ENCODE measurements at regions not wholly inside any gene's neighbourhood (a gene's known extent, or its start where the extent isn't known, plus 50 kb on each side); places are given as distances from the start of the nearest gene placed in this dataset.

DNA sequence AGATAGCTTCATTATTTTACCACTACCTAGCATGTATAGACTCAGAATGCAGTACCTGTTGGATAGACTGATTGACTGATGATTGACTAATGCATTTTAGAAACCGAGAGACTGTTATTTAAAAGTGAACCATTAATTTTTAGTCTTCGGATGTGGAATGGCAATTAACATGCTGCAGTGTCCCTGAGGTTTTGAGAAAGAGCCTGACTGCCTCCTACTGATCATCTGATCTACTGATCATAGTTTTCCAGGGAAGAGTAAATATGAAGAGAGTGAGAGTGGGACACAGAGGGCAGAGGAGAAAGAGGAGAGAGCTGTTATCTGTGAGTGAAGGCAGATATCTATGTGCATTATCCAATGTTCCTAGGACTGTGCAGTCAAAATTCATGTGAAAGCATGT is 764.7 kb downstream of the TRIML1 start:
- no peaks in the 10 kb centered on the region for H3K79me2 ChIP-seq (ENCODE audit: control insufficient read depth, insufficient read depth, low read length)
- H3K27ac ChIP-seq (ENCODE audit: insufficient read depth, low read length) = no peak overlapping the region
- H3K9ac ChIP-seq (ENCODE audit: insufficient read depth, low read length) = no peak overlapping the region
- DNase-seq (ENCODE audit: low read depth in 2 of 2) = no peak
- H3K4me1 ChIP-seq (ENCODE audit: control insufficient read depth, extremely low read depth, insufficient read depth, low read length) = no peaks in the 10 kb centered on the region
- no peaks in the 10 kb centered on the region for H3K27me3 ChIP-seq (ENCODE audit: control insufficient read depth, insufficient read depth, low read length)
- H4K20me1 ChIP-seq (ENCODE audit: control insufficient read depth, extremely low read depth, insufficient read depth, low read length) = no peaks in the 10 kb centered on the region
- H3K4me2 ChIP-seq (ENCODE audit: extremely low read depth, insufficient read depth, low read length) = no peak overlapping the region
- no peaks in the 10 kb centered on the region for H3K9me3 ChIP-seq (ENCODE audit: control insufficient read depth, insufficient read depth, low read depth, low read length)
- H2AFZ ChIP-seq (ENCODE audit: low read length) = no peak overlapping the region
- H3K4me3 ChIP-seq (replicated peaks in 1 of 4; ENCODE audit: control extremely low read depth in 1 of 4, insufficient read depth in 1 of 4, low read depth in 3 of 4, low read length in 4 of 4) = no peak overlapping the region
- no peak for TF ChIP-seq EZH2 (IDR thresholded peaks at IDR 0.05; ENCODE audit: low read length, missing control alignments)
- TF ChIP-seq, protein P1, sequence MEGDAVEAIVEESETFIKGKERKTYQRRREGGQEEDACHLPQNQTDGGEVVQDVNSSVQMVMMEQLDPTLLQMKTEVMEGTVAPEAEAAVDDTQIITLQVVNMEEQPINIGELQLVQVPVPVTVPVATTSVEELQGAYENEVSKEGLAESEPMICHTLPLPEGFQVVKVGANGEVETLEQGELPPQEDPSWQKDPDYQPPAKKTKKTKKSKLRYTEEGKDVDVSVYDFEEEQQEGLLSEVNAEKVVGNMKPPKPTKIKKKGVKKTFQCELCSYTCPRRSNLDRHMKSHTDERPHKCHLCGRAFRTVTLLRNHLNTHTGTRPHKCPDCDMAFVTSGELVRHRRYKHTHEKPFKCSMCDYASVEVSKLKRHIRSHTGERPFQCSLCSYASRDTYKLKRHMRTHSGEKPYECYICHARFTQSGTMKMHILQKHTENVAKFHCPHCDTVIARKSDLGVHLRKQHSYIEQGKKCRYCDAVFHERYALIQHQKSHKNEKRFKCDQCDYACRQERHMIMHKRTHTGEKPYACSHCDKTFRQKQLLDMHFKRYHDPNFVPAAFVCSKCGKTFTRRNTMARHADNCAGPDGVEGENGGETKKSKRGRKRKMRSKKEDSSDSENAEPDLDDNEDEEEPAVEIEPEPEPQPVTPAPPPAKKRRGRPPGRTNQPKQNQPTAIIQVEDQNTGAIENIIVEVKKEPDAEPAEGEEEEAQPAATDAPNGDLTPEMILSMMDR (conservative IDR thresholded peaks at IDR 0.05 in 1 of 2, IDR thresholded peaks at IDR 0.05 in 1 of 2; ENCODE audit: low read depth in 1 of 2, low read length in 2 of 2) = no peak
- no peaks in the 10 kb centered on the region for H3K36me3 ChIP-seq (ENCODE audit: control insufficient read depth, insufficient read depth, low read length)

- H3K27me3 ChIP-seq (ENCODE audit: control insufficient read depth, insufficient read depth, low read length) = no peaks in the 10 kb centered on the region
- TF ChIP-seq, protein P1 (conservative IDR thresholded peaks at IDR 0.05 in 1 of 2, IDR thresholded peaks at IDR 0.05 in 1 of 2; ENCODE audit: low read depth in 1 of 2, low read length in 2 of 2) = no peak
- TF ChIP-seq EZH2 (IDR thresholded peaks at IDR 0.05; ENCODE audit: low read length, missing control alignments) = no peak
- no peaks in the 10 kb centered on the region for H3K79me2 ChIP-seq (ENCODE audit: control insufficient read depth, insufficient read depth, low read length)
- DNase-seq (ENCODE audit: low read depth in 2 of 2) = no peak
- H3K36me3 ChIP-seq (ENCODE audit: control insufficient read depth, insufficient read depth, low read length) = no peaks in the 10 kb centered on the region
- H3K4me3 ChIP-seq (replicated peaks in 1 of 4; ENCODE audit: control extremely low read depth in 1 of 4, insufficient read depth in 1 of 4, low read depth in 3 of 4, low read length in 4 of 4) = no peak overlapping the region
- H3K9me3 ChIP-seq (ENCODE audit: control insufficient read depth, insufficient read depth, low read depth, low read length) = no peaks in the 10 kb centered on the region
- no peak overlapping the region for H3K9ac ChIP-seq (ENCODE audit: insufficient read depth, low read length)
- no peak overlapping the region for H2AFZ ChIP-seq (ENCODE audit: low read length)
- H3K4me2 ChIP-seq (ENCODE audit: extremely low read depth, insufficient read depth, low read length) = no peak overlapping the region
- H4K20me1 ChIP-seq (ENCODE audit: control insufficient read depth, extremely low read depth, insufficient read depth, low read length) = no peaks in the 10 kb centered on the region
- H3K27ac ChIP-seq (ENCODE audit: insufficient read depth, low read length) = no peak overlapping the region
- H3K4me1 ChIP-seq (ENCODE audit: control insufficient read depth, extremely low read depth, insufficient read depth, low read length) = no peaks in the 10 kb centered on the region
These were observed 765.4 kb downstream of the TRIML1 start for GRCh38 chr4:188904617-188905016.

GRCh38 chr4:188905248-188905647 is 766.0 kb downstream of the TRIML1 start:
- no peak overlapping the region for H3K4me3 ChIP-seq (replicated peaks in 1 of 4; ENCODE audit: control extremely low read depth in 1 of 4, insufficient read depth in 1 of 4, low read depth in 3 of 4, low read length in 4 of 4)
- H2AFZ ChIP-seq (ENCODE audit: low read length) = no peak overlapping the region
- H3K36me3 ChIP-seq (ENCODE audit: control insufficient read depth, insufficient read depth, low read length) = no peaks in the 10 kb centered on the region
- H3K4me1 ChIP-seq (ENCODE audit: control insufficient read depth, extremely low read depth, insufficient read depth, low read length) = no peaks in the 10 kb centered on the region
- no peak overlapping the region for H3K27ac ChIP-seq (ENCODE audit: insufficient read depth, low read length)
- H3K9ac ChIP-seq (ENCODE audit: insufficient read depth, low read length) = no peak overlapping the region
- no peak for DNase-seq (ENCODE audit: low read depth in 2 of 2)
- no peak overlapping the region for H3K4me2 ChIP-seq (ENCODE audit: extremely low read depth, insufficient read depth, low read length)
- no peaks in the 10 kb centered on the region for H3K79me2 ChIP-seq (ENCODE audit: control insufficient read depth, insufficient read depth, low read length)
- H3K9me3 ChIP-seq (ENCODE audit: control insufficient read depth, insufficient read depth, low read depth, low read length) = no peaks in the 10 kb centered on the region
- no peaks in the 10 kb centered on the region for H4K20me1 ChIP-seq (ENCODE audit: control insufficient read depth, extremely low read depth, insufficient read depth, low read length)
- no peaks in the 10 kb centered on the region for H3K27me3 ChIP-seq (ENCODE audit: control insufficient read depth, insufficient read depth, low read length)
- no peak for TF ChIP-seq EZH2 (IDR thresholded peaks at IDR 0.05; ENCODE audit: low read length, missing control alignments)
- TF ChIP-seq, protein P1 (conservative IDR thresholded peaks at IDR 0.05 in 1 of 2, IDR thresholded peaks at IDR 0.05 in 1 of 2; ENCODE audit: low read depth in 1 of 2, low read length in 2 of 2) = no peak

Measured in fibroblast of lung (primary cell).